ENCODE measurements at regions not wholly inside any gene's neighbourhood (a gene's known extent, or its start where the extent isn't known, plus 50 kb on each side); places are given as distances from the start of the nearest gene placed in this dataset.

DNA sequence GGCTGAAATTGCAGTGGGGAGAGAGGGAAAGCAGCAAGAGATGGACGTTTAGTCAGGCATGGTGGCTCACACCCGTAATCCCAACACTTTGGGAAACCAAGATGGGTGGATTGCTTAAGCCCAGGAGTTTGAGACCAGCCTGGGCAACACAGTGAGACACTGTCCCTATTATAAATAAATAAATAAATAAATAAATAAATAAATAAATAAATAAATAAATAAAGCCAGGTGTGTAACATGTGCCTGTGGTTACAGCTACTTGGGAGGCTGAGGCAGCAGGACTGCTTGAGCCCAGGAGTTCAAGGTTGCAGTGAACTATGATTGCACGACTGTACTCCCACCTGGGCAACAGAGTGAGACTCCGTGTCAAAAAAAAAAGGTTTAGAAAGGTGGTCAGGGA lies 54.0 kb upstream of the ARPP19 start:
- TF ChIP-seq, protein P1, sequence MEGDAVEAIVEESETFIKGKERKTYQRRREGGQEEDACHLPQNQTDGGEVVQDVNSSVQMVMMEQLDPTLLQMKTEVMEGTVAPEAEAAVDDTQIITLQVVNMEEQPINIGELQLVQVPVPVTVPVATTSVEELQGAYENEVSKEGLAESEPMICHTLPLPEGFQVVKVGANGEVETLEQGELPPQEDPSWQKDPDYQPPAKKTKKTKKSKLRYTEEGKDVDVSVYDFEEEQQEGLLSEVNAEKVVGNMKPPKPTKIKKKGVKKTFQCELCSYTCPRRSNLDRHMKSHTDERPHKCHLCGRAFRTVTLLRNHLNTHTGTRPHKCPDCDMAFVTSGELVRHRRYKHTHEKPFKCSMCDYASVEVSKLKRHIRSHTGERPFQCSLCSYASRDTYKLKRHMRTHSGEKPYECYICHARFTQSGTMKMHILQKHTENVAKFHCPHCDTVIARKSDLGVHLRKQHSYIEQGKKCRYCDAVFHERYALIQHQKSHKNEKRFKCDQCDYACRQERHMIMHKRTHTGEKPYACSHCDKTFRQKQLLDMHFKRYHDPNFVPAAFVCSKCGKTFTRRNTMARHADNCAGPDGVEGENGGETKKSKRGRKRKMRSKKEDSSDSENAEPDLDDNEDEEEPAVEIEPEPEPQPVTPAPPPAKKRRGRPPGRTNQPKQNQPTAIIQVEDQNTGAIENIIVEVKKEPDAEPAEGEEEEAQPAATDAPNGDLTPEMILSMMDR (IDR thresholded peaks at IDR 0.05; ENCODE audit: low read depth, low read length, missing input control) = no peak
- TF ChIP-seq GABPA (IDR thresholded peaks at IDR 0.05 in 1 of 2, conservative IDR thresholded peaks at IDR 0.05 in 1 of 2) (no peak), EGR1 (IDR thresholded peaks at IDR 0.05; ENCODE audit: low read depth in 2 of 2) (no peak), JUND (IDR thresholded peaks at IDR 0.05) (no peak), REST (IDR thresholded peaks at IDR 0.05) (no peak), MAX (IDR thresholded peaks at IDR 0.05) (no peak), ATF3 (IDR thresholded peaks at IDR 0.05) (no peak)

Data from liver (tissue), 3 donors.